ENCODE measurements at regions not wholly inside any gene's neighbourhood (a gene's known extent, or its start where the extent isn't known, plus 50 kb on each side); places are given as distances from the start of the nearest gene placed in this dataset.

- FAIRE-seq (no peak), DNase-seq (no peak)
- no peaks in the 10 kb centered on the region for H3K27me3 ChIP-seq (ENCODE audit: control insufficient read depth, insufficient read depth, low read length)
- H3K36me3 ChIP-seq (ENCODE audit: control insufficient read depth in 2 of 3, insufficient read depth in 3 of 3, low read length in 3 of 3): no peaks in the 10 kb centered on the region
- H3K27ac ChIP-seq (ENCODE audit: low read depth in 2 of 2, low read length in 2 of 2): no peak overlapping the region
- no peaks in the 10 kb centered on the region for H3K4me1 ChIP-seq (ENCODE audit: control insufficient read depth in 2 of 3, insufficient read depth in 2 of 3, low read depth in 1 of 3, low read length in 3 of 3)
- no peak overlapping the region for H3K9ac ChIP-seq (ENCODE audit: low read length in 3 of 3)
- H3K9me3 ChIP-seq (ENCODE audit: control insufficient read depth in 2 of 3, insufficient read depth in 1 of 3, low read length in 3 of 3): peaks cover 0 to 4% (median 0%) of the 10 kb centered on the region in 3 donors
- H3K4me3 ChIP-seq (ENCODE audit: low read length in 3 of 3): no peak overlapping the region
- TF ChIP-seq, protein P1, sequence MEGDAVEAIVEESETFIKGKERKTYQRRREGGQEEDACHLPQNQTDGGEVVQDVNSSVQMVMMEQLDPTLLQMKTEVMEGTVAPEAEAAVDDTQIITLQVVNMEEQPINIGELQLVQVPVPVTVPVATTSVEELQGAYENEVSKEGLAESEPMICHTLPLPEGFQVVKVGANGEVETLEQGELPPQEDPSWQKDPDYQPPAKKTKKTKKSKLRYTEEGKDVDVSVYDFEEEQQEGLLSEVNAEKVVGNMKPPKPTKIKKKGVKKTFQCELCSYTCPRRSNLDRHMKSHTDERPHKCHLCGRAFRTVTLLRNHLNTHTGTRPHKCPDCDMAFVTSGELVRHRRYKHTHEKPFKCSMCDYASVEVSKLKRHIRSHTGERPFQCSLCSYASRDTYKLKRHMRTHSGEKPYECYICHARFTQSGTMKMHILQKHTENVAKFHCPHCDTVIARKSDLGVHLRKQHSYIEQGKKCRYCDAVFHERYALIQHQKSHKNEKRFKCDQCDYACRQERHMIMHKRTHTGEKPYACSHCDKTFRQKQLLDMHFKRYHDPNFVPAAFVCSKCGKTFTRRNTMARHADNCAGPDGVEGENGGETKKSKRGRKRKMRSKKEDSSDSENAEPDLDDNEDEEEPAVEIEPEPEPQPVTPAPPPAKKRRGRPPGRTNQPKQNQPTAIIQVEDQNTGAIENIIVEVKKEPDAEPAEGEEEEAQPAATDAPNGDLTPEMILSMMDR (IDR thresholded peaks at IDR 0.05; ENCODE audit: borderline replicate concordance, extremely low read depth, insufficient read depth): no peak
- intact Hi-C loops (cut with DNase I): no loop called here
These were observed 129.0 kb downstream of the ICE1 start for GRCh38 chr5:5551499-5551898.

- FAIRE-seq (no peak), DNase-seq (no peak)
- intact Hi-C loops (cut with DNase I): no loop called here
- H3K36me3 ChIP-seq (ENCODE audit: control insufficient read depth in 2 of 3, insufficient read depth in 3 of 3, low read length in 3 of 3): no peaks in the 10 kb centered on the region
- TF ChIP-seq, protein P1 (IDR thresholded peaks at IDR 0.05; ENCODE audit: borderline replicate concordance, extremely low read depth, insufficient read depth): no peak
- no peaks in the 10 kb centered on the region for H3K27me3 ChIP-seq (ENCODE audit: control insufficient read depth, insufficient read depth, low read length)
- H3K4me3 ChIP-seq (ENCODE audit: low read length in 3 of 3): no peak overlapping the region
- H3K9me3 ChIP-seq (ENCODE audit: control insufficient read depth in 2 of 3, insufficient read depth in 1 of 3, low read length in 3 of 3): no peaks in the 10 kb centered on the region
- H3K27ac ChIP-seq (ENCODE audit: low read depth in 2 of 2, low read length in 2 of 2): no peak overlapping the region
- no peaks in the 10 kb centered on the region for H3K4me1 ChIP-seq (ENCODE audit: control insufficient read depth in 2 of 3, insufficient read depth in 2 of 3, low read depth in 1 of 3, low read length in 3 of 3)
- no peak overlapping the region for H3K9ac ChIP-seq (ENCODE audit: low read length in 3 of 3)
These were observed 123.9 kb downstream of the ICE1 start for GRCh38 chr5:5546408-5546807.

DNA sequence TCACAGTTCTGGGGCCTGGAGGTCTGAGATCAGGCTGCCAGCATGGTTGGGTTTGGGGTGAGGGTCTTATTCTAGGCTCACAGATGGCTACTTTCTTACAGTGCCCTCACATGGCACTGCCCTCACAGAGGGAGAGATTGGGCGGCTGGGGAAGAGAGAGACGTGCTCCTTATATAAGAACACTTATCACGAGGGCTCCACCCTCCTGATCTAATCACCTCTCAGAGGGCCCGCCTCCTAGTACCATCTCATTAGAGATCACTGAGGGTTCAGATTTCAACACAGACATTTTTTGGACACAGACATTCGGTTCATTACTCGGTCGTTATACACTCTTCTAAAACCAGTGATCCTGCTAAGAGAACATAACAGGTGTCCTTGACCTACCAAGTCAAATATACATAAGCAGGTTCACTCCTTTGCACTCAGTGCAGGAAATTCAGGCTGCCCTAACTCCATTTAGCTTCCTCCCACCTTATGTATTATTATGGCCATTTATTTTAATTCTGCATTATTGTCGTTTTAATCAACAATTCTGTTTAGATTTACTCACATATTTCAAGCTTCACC lies 121.7 kb downstream of the ICE1 start:
- no peaks in the 10 kb centered on the region for H3K27me3 ChIP-seq (ENCODE audit: control insufficient read depth, insufficient read depth, low read length)
- FAIRE-seq (no peak), DNase-seq (no peak)
- H3K36me3 ChIP-seq (ENCODE audit: control insufficient read depth in 2 of 3, insufficient read depth in 3 of 3, low read length in 3 of 3): no peaks in the 10 kb centered on the region
- no peak overlapping the region for H3K9ac ChIP-seq (ENCODE audit: low read length in 3 of 3)
- H3K27ac ChIP-seq (ENCODE audit: low read depth in 2 of 2, low read length in 2 of 2): no peak overlapping the region
- no peaks in the 10 kb centered on the region for H3K9me3 ChIP-seq (ENCODE audit: control insufficient read depth in 2 of 3, insufficient read depth in 1 of 3, low read length in 3 of 3)
- H3K4me1 ChIP-seq (ENCODE audit: control insufficient read depth in 2 of 3, insufficient read depth in 2 of 3, low read depth in 1 of 3, low read length in 3 of 3): no peaks in the 10 kb centered on the region
- TF ChIP-seq, protein P1 (IDR thresholded peaks at IDR 0.05; ENCODE audit: borderline replicate concordance, extremely low read depth, insufficient read depth): no peak
- intact Hi-C loops (cut with DNase I): no loop called here
- H3K4me3 ChIP-seq (ENCODE audit: low read length in 3 of 3): no peak overlapping the region

DNA sequence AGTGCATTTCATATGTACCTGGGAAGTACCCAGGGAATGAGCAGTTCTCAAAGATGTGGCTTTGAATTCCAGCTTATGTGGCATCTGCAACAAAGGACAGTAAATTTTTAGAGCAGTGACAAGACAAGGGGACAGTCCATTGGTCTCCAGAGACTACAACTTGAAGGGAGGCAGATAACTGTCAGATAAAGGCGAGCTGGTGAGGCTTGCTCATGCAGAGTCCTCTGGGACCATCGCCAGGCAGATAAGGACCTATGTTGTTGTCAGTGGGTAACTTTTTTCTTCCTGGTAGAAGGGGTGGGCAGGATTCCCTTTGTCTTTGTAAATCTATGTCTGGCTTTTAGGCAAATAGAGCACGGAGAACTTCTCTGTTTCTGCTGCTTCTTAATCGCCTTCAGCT lies 120.2 kb downstream of the ICE1 start:
- H3K4me3 ChIP-seq (ENCODE audit: low read length in 3 of 3): no peak overlapping the region
- TF ChIP-seq, protein P1 (IDR thresholded peaks at IDR 0.05; ENCODE audit: borderline replicate concordance, extremely low read depth, insufficient read depth): no peak
- DNase-seq (no peak), FAIRE-seq (no peak)
- no peaks in the 10 kb centered on the region for H3K27me3 ChIP-seq (ENCODE audit: control insufficient read depth, insufficient read depth, low read length)
- H3K9me3 ChIP-seq (ENCODE audit: control insufficient read depth in 2 of 3, insufficient read depth in 1 of 3, low read length in 3 of 3): no peaks in the 10 kb centered on the region
- no peaks in the 10 kb centered on the region for H3K4me1 ChIP-seq (ENCODE audit: control insufficient read depth in 2 of 3, insufficient read depth in 2 of 3, low read depth in 1 of 3, low read length in 3 of 3)
- H3K36me3 ChIP-seq (ENCODE audit: control insufficient read depth in 2 of 3, insufficient read depth in 3 of 3, low read length in 3 of 3): no peaks in the 10 kb centered on the region
- H3K27ac ChIP-seq (ENCODE audit: low read depth in 2 of 2, low read length in 2 of 2): no peak overlapping the region
- H3K9ac ChIP-seq (ENCODE audit: low read length in 3 of 3): no peak overlapping the region
- intact Hi-C loops (cut with DNase I): no loop called here
